Rectal smooth muscle tissue (tissue), 1 donor: ENCODE measurements at regions not wholly inside any gene's neighbourhood (a gene's known extent, or its start where the extent isn't known, plus 50 kb on each side); places are given as distances from the start of the nearest gene placed in this dataset.

Experiments
- H3K27ac ChIP-seq: one replicate; pipeline ENCODE4 v1.7.0; 2013; ENCODE audit warnings: low read depth, low read length, inconsistent platforms
- H3K27me3 ChIP-seq: one replicate; pipeline ENCODE4 v1.7.0; 2013; ENCODE audit warnings: low read length; ENCODE audit not compliant: control insufficient read depth, insufficient read depth
- H3K36me3 ChIP-seq: one replicate; pipeline ENCODE4 v1.7.0; 2013; ENCODE audit warnings: low read length; ENCODE audit not compliant: control insufficient read depth, insufficient read depth
- H3K4me1 ChIP-seq: one replicate; pipeline ENCODE4 v1.7.0; 2013; ENCODE audit warnings: low read length; ENCODE audit not compliant: control insufficient read depth, insufficient read depth
- H3K4me3 ChIP-seq: one replicate; pipeline ENCODE4 v1.7.0; 2013; ENCODE audit warnings: low read length
- H3K9ac ChIP-seq: one replicate; pipeline ENCODE4 v1.7.0; 2013; ENCODE audit warnings: low read length

- H3K27ac ChIP-seq: no peak overlapping the region
- no peak overlapping the region for H3K9ac ChIP-seq
- no peaks in the 10 kb centered on the region for H3K4me1 ChIP-seq
- H3K36me3 ChIP-seq: no peaks in the 10 kb centered on the region
- no peak overlapping the region for H3K4me3 ChIP-seq
- H3K27me3 ChIP-seq: no peaks in the 10 kb centered on the region
These were observed 391.7 kb upstream of the TBX3 start for GRCh38 chr12:115075552-115076170.

- no peak overlapping the region for H3K4me3 ChIP-seq
- no peak overlapping the region for H3K27ac ChIP-seq
- H3K9ac ChIP-seq: no peak overlapping the region
- H3K4me1 ChIP-seq: no peaks in the 10 kb centered on the region
- no peaks in the 10 kb centered on the region for H3K27me3 ChIP-seq
- H3K36me3 ChIP-seq: no peaks in the 10 kb centered on the region
These were observed 390.6 kb upstream of the TBX3 start for GRCh38 chr12:115074617-115075016.

- Histone ChIP-seq H3K4me3 (no peak overlapping the region), H3K9ac (no peak overlapping the region), H3K27me3 (no peaks in the 10 kb centered on the region), H3K4me1 (no peaks in the 10 kb centered on the region), H3K36me3 (no peaks in the 10 kb centered on the region), H3K27ac (no peak overlapping the region)
These were observed 388.7 kb upstream of the TBX3 start for GRCh38 chr12:115072712-115073111.

- Histone ChIP-seq H3K27me3 (no peaks in the 10 kb centered on the region), H3K27ac (no peak overlapping the region), H3K36me3 (no peaks in the 10 kb centered on the region), H3K4me1 (no peaks in the 10 kb centered on the region), H3K4me3 (no peak overlapping the region), H3K9ac (no peak overlapping the region)
These were observed 386.3 kb upstream of the TBX3 start for GRCh38 chr12:115070313-115070712.

- no peaks in the 10 kb centered on the region for H3K27me3 ChIP-seq
- H3K9ac ChIP-seq: no peak overlapping the region
- no peaks in the 10 kb centered on the region for H3K4me1 ChIP-seq
- H3K36me3 ChIP-seq: no peaks in the 10 kb centered on the region
- H3K27ac ChIP-seq: no peak overlapping the region
- no peak overlapping the region for H3K4me3 ChIP-seq
These were observed 380.3 kb upstream of the TBX3 start for GRCh38 chr12:115064296-115064695.

GRCh38 chr12:115062741-115063140 is 378.8 kb upstream of the TBX3 start:
- Histone ChIP-seq H3K36me3 (no peaks in the 10 kb centered on the region), H3K9ac (no peak overlapping the region)

GRCh38 chr12:115060477-115061168 is 376.6 kb upstream of the TBX3 start:
- no peaks in the 10 kb centered on the region for H3K27me3 ChIP-seq
- no peak overlapping the region for H3K4me3 ChIP-seq
- no peaks in the 10 kb centered on the region for H3K4me1 ChIP-seq
- H3K36me3 ChIP-seq: no peaks in the 10 kb centered on the region
- H3K27ac ChIP-seq: no peak overlapping the region
- H3K9ac ChIP-seq: no peak overlapping the region

More at GRCh38 chr12:115062741-115063140, 378.8 kb upstream of the TBX3 start:
- H3K4me1 ChIP-seq: no peaks in the 10 kb centered on the region
- no peak overlapping the region for H3K4me3 ChIP-seq
- no peak overlapping the region for H3K27ac ChIP-seq
- H3K27me3 ChIP-seq: no peaks in the 10 kb centered on the region

GRCh38 chr12:115057445-115057844 is 373.5 kb upstream of the TBX3 start:
- H3K27me3 ChIP-seq: no peaks in the 10 kb centered on the region
- no peak overlapping the region for H3K9ac ChIP-seq
- no peaks in the 10 kb centered on the region for H3K36me3 ChIP-seq
- H3K4me3 ChIP-seq: no peak overlapping the region
- no peaks in the 10 kb centered on the region for H3K4me1 ChIP-seq
- H3K27ac ChIP-seq: no peak overlapping the region

GRCh38 chr12:115051378-115051777 is 367.4 kb upstream of the TBX3 start:
- Histone ChIP-seq H3K9ac (no peak overlapping the region), H3K4me1 (no peaks in the 10 kb centered on the region), H3K27me3 (no peaks in the 10 kb centered on the region), H3K27ac (no peak overlapping the region), H3K4me3 (no peak overlapping the region), H3K36me3 (no peaks in the 10 kb centered on the region)

GRCh38 chr12:115049614-115050013 is 365.6 kb upstream of the TBX3 start:
- no peaks in the 10 kb centered on the region for H3K4me1 ChIP-seq
- no peaks in the 10 kb centered on the region for H3K27me3 ChIP-seq
- H3K9ac ChIP-seq: no peak overlapping the region
- no peak overlapping the region for H3K27ac ChIP-seq
- H3K4me3 ChIP-seq: no peak overlapping the region
- no peaks in the 10 kb centered on the region for H3K36me3 ChIP-seq

GRCh38 chr12:115046805-115047204 is 362.8 kb upstream of the TBX3 start:
- Histone ChIP-seq H3K27ac (no peak overlapping the region), H3K9ac (no peak overlapping the region), H3K36me3 (no peaks in the 10 kb centered on the region), H3K27me3 (no peaks in the 10 kb centered on the region), H3K4me3 (no peak overlapping the region), H3K4me1 (no peaks in the 10 kb centered on the region)

- Histone ChIP-seq H3K27me3 (no peaks in the 10 kb centered on the region), H3K27ac (no peak overlapping the region), H3K9ac (no peak overlapping the region), H3K4me3 (no peak overlapping the region), H3K4me1 (no peaks in the 10 kb centered on the region), H3K36me3 (no peaks in the 10 kb centered on the region)
These were observed 360.1 kb upstream of the TBX3 start for GRCh38 chr12:115044073-115044472.

- Histone ChIP-seq H3K4me1 (no peaks in the 10 kb centered on the region), H3K4me3 (no peak overlapping the region), H3K27me3 (no peaks in the 10 kb centered on the region), H3K36me3 (no peaks in the 10 kb centered on the region), H3K9ac (no peak overlapping the region), H3K27ac (no peak overlapping the region)
These were observed 359.1 kb upstream of the TBX3 start for GRCh38 chr12:115043079-115043478.
